Urinary bladder (tissue), 3 donors: ENCODE measurements at regions not wholly inside any gene's neighbourhood (a gene's known extent, or its start where the extent isn't known, plus 50 kb on each side); places are given as distances from the start of the nearest gene placed in this dataset.

Experiments used
- DNase-seq: peaks from one replicate; pipeline ENCODE4 v3.0.0-alpha.2; 2015; ENCODE audit errors: extremely low spot score
- H3K27ac ChIP-seq: one replicate; pipeline ENCODE4 v1.5.1; 2013; ENCODE audit warnings: low read depth, mild to moderate bottlenecking, moderate library complexity
- H3K36me3 ChIP-seq: one replicate; pipeline ENCODE4 v1.6.1; 2013; ENCODE audit warnings: mild to moderate bottlenecking, moderate library complexity; ENCODE audit not compliant: insufficient read depth
- H3K4me1 ChIP-seq: one replicate; pipeline ENCODE4 v1.6.1; 2013; ENCODE audit warnings: mild to moderate bottlenecking, moderate library complexity; ENCODE audit not compliant: insufficient read depth
- H3K4me3 ChIP-seq: one replicate; pipeline ENCODE4 v1.5.1; 2013; ENCODE audit warnings: low read depth, low read length
- WGBS: extraction: QIAGEN DNeasy Blood & Tissue Kit; methylation state at CpG from one replicate; pipeline ENCODE4 v1.1.7; 2013; 5-methylcytosine and 5-hydroxymethylcytosine counted together
- donor health status: healthy with polysubstance abuse.
- donor health status: healthy.

DNA sequence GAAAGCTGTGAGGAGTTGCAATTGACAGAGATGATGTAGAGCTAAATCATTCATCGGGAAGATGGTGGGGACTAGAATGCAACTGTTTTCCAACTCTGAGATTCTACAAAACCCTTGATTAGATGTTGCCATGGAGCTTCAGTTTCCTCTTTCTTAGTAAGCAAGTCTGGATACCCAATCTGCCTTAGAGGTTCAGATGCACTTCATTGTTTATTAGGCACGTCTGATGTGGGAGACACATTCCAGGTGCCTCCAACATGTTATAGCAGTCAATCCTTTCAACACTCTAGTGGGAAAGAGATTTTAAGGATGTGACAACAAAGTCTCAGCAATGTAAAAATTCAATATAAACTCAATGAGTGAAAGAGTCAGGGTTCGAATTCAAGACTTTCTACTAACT, 291.3 kb upstream of the PHYHIPL start:
- Histone ChIP-seq H3K27ac (no peak overlapping the region), H3K4me1 (no peaks in the 10 kb centered on the region), H3K36me3 (no peaks in the 10 kb centered on the region), H3K4me3 (no peak overlapping the region)
- 61% methylated on average over 3 of the region's 3 CpGs for WGBS
- DNase-seq = no peak

DNA sequence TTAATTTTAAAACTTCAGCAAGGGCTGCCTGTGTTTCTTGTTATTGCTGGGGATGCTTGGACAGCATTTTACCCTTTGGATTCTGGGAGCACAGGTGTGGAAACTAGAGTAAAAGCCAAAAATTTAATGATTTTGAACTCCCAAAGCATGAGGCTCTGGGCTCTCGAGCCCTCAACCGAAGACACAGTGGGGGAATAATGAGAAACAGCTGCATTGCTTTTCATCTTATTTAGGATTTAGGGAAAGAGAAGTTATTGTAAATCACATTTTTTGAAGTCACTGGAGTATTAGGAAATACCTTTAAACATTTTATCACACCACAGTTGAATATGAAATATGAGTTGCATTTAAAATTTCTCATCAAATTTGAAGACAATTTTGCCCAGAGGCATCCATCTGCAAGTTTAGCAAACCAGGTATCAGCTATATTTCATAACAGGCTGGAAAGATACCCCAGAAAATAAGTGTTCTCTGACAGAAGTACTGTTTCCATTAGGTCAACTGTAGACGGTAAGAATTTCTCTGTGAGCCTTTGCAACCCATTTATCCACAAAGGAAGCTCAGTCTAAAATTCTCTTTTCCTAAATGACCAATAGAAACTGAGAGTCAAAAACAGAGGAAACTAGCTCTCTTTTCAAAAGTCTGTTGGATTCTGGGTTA, 290.6 kb upstream of the PHYHIPL start:
- no peak overlapping the region for H3K4me3 ChIP-seq
- no peaks in the 10 kb centered on the region for H3K36me3 ChIP-seq
- H3K4me1 ChIP-seq = no peaks in the 10 kb centered on the region
- 42% methylated on average over 3 of the region's 3 CpGs for WGBS
- no peak overlapping the region for H3K27ac ChIP-seq
- no peak for DNase-seq

DNA sequence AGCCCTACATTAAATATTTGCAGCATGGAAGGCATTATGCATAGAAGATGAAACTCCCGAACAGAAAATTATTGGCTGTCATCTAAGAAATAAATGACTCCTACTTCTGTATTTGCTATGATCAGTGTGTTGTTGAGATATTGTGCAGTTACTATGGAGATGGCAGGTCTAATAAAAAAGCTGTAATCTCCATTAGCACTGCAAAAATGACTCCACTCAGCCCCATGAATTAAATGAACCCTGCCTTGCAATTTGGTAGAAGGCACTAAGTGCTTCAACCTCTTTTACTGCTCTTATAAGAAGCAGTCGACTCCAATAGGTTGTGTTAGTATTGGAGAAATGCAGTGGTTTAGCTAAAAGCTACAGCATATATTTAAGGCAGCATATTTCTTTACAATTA, 290.0 kb upstream of the PHYHIPL start:
- no peak overlapping the region for H3K27ac ChIP-seq
- H3K4me3 ChIP-seq = no peak overlapping the region
- H3K4me1 ChIP-seq = no peaks in the 10 kb centered on the region
- no peak for DNase-seq
- 36% methylated on average over 2 of the region's 2 CpGs for WGBS
- H3K36me3 ChIP-seq = no peaks in the 10 kb centered on the region

DNA sequence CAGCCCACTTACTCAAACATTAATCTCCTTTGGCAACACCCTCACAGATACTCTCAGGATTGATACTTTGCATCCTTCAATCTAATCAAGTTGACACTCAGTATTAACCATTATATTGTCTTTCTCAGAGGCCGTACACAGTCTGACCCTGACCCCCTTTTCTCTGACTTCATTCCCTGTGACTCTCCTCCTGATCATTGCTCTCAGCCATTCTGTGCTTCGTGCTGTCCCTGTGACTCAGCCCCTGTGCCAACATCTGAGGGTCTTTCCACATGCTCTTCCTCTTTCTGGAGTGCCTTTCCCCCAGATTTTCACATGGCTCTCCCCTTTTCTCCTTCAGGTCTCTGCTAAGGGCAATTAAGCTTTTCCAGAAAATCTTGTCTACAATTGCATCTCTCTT, 289.0 kb upstream of the PHYHIPL start:
- Histone ChIP-seq H3K4me1 (no peaks in the 10 kb centered on the region), H3K27ac (no peak overlapping the region), H3K4me3 (no peak overlapping the region), H3K36me3 (no peaks in the 10 kb centered on the region)
- no peak for DNase-seq
- WGBS = 75% methylated on average over 2 of the region's 2 CpGs

DNA sequence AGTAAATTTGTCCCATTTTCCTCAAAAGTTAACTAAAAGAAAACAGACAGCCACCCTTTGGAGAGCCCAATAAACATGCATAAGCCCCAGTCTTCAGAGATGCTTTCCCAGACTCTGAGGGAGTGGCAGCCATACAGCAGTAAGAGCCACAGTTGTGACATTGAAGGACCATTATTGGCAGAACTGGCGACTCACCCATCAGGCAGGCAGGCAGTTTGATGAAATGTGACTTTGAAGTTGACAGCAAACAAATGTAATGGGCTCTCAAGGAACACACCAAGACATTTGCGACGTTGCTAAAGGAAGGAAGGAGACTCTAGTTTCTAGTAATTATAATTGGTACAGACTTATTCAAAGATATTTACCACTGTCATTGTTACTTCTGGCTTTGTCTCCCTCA, 287.5 kb upstream of the PHYHIPL start:
- Histone ChIP-seq H3K27ac (no peak overlapping the region), H3K4me3 (no peak overlapping the region), H3K36me3 (no peaks in the 10 kb centered on the region), H3K4me1 (no peaks in the 10 kb centered on the region)
- no peak for DNase-seq
- WGBS = 65% methylated on average over 3 of the region's 3 CpGs

DNA sequence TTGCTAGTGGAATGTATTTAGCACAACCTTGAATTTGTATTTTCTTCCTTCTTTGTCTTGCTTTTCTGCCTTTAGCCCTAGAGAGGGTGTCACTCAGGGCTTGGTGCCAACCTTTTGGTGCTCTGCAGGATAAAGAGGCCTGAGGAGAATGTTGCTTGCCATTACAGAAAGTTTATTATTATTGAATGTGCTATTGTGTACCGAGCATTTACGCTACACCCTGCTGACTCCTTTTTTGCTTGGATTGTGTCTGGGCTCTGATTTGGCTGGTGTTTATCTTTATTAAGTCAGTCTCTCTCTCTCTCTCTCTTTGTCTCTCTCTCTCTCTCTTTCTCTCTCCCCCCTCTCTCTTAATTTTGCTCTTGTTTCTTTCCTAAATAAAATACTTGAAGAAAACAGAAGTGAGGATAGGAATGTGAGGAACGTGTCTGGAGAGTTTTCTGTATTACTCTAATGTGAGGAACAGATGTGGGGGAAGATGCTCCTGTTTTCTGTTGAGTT, 284.4 kb upstream of the PHYHIPL start:
- no peak overlapping the region for H3K4me3 ChIP-seq
- no peaks in the 10 kb centered on the region for H3K36me3 ChIP-seq
- no peak overlapping the region for H3K27ac ChIP-seq
- WGBS = 47% methylated on average over 3 of the region's 3 CpGs
- DNase-seq = no peak
- no peaks in the 10 kb centered on the region for H3K4me1 ChIP-seq

DNA sequence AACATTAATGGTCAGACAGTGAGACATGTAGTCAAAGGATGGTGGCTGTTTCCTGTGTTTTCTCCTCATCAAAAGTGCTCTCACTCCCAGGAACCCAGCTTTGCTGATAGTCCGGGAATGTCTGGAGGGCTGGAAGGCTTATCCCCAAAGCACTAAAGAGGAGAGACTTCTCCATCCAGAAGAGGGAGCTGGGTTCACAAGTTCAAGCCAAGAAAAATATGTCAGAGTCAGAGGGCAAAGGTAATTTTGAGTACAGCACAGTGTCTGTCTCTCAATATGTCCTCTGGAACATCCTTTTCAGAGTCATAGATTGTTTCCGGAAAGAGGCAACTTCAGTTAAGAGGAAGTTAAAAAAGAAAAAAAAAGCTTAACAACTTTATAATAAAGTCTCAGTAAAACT, 281.5 kb upstream of the PHYHIPL start:
- no peak overlapping the region for H3K27ac ChIP-seq
- H3K36me3 ChIP-seq = no peaks in the 10 kb centered on the region
- H3K4me1 ChIP-seq = no peaks in the 10 kb centered on the region
- H3K4me3 ChIP-seq = no peak overlapping the region
- WGBS = 57% methylated on average over 2 of the region's 2 CpGs
- DNase-seq = no peak

DNA sequence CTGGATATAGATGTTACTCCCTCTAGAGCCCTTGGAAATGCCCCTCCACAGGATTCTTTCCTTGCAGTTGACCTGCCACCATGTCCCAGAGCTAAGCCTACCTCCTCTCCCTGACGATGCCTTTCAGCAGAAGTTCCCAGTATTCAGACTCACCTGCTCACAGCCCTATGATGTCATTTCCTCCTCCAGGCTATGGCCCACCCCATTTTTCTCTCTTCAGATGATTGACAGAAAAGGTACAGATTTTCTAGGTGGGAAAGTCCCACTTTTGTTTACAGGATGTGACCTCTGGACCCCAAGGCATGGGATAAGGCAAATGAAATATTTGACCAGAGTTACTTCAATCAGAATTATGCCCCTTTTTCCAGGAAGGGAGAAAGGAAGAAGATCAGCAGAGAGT, 280.2 kb upstream of the PHYHIPL start:
- DNase-seq = no peak
- H3K27ac ChIP-seq = no peak overlapping the region
- no peaks in the 10 kb centered on the region for H3K36me3 ChIP-seq
- H3K4me3 ChIP-seq = no peak overlapping the region
- no peaks in the 10 kb centered on the region for H3K4me1 ChIP-seq
- 83% methylated on average over 1 of the region's 1 CpG for WGBS

DNA sequence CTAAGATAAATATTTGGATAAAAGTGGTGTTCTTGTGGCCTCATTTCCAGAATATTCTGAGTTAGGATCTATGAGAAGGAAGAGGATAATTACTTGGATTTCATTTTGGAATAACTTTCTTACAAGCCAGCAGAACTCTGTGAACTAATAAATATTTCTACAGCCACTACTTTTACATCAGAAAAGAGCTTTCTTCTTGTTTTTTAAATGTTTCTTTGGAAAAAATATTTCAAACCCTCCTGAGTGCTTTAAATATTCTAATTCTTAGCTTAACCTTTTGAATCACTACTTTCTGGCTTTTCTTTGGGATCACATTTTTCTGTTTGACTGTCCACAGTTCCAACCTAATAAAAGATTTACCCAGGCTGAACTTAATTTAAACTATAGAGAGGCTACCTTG, 279.2 kb upstream of the PHYHIPL start:
- H3K4me1 ChIP-seq = no peaks in the 10 kb centered on the region
- no peaks in the 10 kb centered on the region for H3K36me3 ChIP-seq
- no peak overlapping the region for H3K27ac ChIP-seq
- DNase-seq = no peak
- H3K4me3 ChIP-seq = no peak overlapping the region

DNA sequence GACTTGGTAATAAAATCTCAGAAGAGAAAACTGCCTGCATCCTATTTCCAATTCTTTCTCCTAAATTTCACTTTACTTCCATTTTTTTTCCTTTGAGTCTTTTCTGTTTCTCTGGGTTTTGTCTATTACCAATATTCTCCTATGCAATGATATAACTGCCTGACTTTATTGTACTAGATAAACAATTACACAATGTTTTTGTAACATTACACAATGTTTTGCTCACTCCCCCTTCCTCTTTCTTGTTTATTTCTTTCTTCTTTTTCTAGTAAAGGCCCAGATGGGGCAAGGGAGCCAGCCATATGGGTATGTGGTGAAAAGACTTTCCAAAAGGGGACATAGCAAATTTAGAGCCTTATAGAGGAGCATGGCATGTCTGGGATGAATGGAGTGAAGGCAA, 278.7 kb upstream of the PHYHIPL start:
- H3K27ac ChIP-seq = no peak overlapping the region
- no peaks in the 10 kb centered on the region for H3K36me3 ChIP-seq
- H3K4me3 ChIP-seq = no peak overlapping the region
- H3K4me1 ChIP-seq = no peaks in the 10 kb centered on the region
- DNase-seq = no peak

DNA sequence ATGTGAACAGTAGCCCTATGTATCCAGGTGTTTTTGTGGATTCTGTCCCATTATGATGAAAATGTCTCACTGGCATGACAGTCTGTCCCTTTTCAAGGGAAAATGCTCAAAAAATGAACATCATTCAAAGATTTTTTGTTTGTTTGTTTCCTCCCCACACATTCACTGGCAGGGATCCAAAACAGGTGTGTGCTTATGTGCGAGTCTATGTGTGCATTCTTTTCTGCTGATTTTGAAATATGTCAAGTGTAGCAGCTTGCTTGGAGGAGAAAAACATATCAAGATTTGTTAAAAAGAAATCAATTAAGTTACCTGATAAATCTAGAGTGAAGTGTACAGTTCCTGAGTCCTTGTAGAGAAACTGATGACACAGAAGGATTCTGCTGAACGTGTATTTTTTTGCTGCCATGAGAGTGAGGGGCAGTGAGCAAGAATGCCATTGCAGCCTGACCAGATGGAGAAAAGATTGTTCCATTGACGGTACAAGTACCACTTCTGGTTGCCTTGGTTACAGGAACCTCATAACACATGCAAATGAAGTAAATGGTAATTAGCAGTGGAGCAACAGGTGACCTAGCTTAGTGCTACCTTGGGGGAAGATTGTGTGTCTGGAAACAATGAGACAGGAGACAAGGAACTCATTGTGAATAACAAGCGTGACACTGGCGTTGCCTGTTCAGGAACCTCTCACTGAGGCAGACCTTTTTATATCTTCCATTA, 277.4 kb upstream of the PHYHIPL start:
- no peak for DNase-seq
- Histone ChIP-seq H3K4me3 (no peak overlapping the region), H3K36me3 (no peaks in the 10 kb centered on the region), H3K4me1 (no peaks in the 10 kb centered on the region), H3K27ac (no peak overlapping the region)
- 87% methylated on average over 5 of the region's 5 CpGs for WGBS

DNA sequence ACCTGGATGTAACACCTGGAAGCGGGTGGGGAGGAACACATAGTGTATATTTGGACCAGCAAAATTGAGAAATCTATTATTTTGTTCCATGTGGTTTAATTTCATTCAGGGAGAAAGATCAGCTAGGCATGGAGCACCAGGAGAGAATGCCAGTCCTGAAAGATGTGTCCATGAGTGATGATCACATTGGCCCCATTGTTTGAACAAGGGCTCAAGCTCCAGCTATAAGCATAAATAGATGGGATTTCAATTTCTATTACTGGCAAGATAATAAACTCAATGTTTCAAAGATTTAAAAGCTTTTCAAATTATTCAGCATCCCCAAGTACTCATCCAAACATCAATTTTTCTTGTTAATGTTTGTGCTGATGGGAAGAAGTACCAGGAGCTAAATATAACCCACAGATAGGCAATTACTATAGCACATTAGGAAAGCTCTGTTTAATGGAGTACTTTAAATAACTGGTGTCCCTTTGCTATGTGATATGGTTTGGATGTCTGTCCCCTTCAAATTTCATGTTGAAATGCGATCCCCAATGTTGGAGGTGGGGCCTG, 275.3 kb upstream of the PHYHIPL start:
- H3K36me3 ChIP-seq = no peaks in the 10 kb centered on the region
- WGBS = 92% methylated on average over 2 of the region's 2 CpGs
- no peak for DNase-seq

DNA sequence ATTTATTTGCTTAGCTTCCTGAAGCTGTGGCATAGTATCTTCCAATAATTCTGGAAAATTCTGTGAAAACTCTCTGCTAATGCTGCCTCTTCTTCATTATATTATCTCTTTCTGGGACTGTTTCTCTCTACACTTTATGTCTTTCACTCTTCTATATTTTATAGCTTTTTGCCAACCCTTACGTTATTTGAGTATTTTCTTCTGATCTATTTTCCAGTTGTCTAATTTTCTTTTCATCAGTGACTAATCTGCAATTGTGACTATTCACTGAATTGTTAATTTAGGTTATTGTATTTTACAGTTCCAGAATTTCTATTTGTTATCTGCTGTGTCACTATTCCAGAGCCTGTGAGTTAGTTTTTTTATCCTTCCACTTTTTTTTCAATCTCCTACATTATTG, 273.4 kb upstream of the PHYHIPL start:
- Histone ChIP-seq H3K4me1 (no peaks in the 10 kb centered on the region), H3K36me3 (no peaks in the 10 kb centered on the region), H3K27ac (no peak overlapping the region), H3K4me3 (no peak overlapping the region)
- DNase-seq = no peak
- 94% methylated on average over 1 of the region's 1 CpG for WGBS

More for the DNA sequence above, 275.3 kb upstream of the PHYHIPL start:
- no peaks in the 10 kb centered on the region for H3K4me1 ChIP-seq
- H3K4me3 ChIP-seq = no peak overlapping the region
- H3K27ac ChIP-seq = no peak overlapping the region

DNA sequence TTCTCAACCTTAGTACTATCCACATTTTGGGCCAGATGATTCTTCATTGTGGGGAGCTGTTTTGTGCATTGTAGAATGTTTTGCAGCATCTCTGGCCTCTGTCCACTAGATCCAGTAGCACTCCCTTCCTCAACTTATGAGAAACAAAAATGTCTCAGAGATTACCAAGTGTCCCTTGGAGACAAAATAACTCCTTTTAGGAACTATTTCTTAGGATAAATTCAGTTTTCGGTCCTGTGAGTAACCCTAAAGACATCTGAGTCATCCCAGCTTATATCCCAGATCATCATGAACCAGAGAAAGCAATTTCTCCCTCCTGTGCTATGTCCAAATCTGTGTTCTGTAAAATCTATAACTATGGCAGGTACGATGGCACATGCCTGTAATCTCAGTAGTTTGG, 266.6 kb upstream of the PHYHIPL start:
- 90% methylated on average over 2 of the region's 2 CpGs for WGBS
- Histone ChIP-seq H3K4me3 (no peak overlapping the region), H3K36me3 (no peaks in the 10 kb centered on the region), H3K4me1 (no peaks in the 10 kb centered on the region), H3K27ac (no peak overlapping the region)
- DNase-seq = no peak
